Activated effector memory CD4-positive, alpha-beta T cell treated with Interleukin-2 at 50 U/mL for 16 hours (primary cell): ENCODE measurements at regions not wholly inside any gene's neighbourhood (a gene's known extent, or its start where the extent isn't known, plus 50 kb on each side); places are given as distances from the start of the nearest gene placed in this dataset.

Source experiments
- DNase-seq: peaks from one replicate; pipeline ENCODE4 v3.0.0-alpha.2; 2020

DNA sequence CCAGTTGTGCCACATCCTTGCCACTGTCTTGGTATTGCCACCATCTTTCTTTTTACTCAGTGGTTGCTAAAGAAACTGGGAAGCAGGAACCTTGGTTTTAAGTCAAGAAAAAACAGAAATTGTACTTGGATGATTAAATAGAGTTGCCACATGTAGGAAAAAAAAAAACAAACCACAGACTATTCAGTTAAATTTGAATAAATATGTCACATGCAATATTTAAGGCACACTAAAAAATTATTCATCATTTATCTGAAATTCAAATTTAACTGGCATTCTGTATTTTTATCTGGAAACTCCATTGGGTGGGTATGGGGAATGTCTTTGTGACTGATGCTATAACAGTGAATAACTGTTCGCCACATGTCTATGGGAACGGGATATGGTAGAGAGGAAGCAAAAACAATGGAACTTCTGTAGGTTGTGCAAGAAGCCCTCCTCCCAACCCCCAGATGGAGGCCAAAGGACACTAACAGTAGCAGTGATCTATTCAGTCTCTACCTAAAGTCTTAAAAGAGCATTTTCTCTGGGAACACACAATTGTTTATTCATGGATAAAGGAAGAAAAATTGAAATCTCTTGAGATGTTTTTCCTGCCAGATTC is 57.0 kb upstream of the PLAC8 start:
- no peak for DNase-seq

DNA sequence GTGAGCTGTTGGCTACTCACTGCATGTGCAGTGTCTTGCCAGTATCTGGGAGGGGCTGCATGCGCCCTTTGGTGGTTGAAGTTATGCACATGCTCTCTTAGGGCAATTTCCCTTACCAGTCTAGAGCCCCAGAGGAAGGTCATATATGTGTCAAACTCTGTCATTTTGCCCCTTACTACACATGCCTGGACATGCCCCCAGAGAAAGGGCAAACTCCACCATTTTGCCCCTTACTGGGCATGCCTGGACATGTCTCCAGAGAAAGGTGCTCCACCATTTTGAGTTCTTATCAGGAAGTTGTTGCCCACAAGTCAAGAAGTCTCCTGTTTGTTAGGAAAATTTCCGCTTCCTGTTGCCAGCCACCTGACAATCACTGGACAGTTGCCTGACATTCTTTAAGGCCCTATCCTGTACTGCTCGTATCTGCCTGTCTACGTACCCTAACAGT is 56.4 kb upstream of the PLAC8 start:
- DNase-seq = no peak
